ENCODE measurements at regions not wholly inside any gene's neighbourhood (a gene's known extent, or its start where the extent isn't known, plus 50 kb on each side); places are given as distances from the start of the nearest gene placed in this dataset.

DNA sequence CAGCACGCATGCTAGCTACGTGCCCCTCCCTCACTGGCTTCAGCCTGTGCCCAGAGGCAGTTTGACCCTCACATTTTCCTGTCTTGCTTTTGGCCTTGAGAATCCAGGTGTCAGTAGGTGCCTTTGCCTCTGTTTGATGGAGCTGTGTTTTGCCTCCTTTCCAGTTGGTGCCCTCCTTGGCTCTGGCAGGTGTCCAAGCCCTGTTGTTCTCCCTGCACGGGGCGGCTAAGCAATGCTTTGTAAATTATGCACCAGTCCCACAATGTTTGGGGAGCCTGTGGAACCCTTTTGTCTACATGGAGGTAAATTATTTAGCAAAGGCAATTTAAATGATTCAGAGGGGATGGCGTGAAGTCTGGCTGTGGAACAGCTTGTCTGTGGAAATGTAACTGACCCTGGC, 202.9 kb upstream of the BOD1L1 start:
- TF ChIP-seq, protein P1, sequence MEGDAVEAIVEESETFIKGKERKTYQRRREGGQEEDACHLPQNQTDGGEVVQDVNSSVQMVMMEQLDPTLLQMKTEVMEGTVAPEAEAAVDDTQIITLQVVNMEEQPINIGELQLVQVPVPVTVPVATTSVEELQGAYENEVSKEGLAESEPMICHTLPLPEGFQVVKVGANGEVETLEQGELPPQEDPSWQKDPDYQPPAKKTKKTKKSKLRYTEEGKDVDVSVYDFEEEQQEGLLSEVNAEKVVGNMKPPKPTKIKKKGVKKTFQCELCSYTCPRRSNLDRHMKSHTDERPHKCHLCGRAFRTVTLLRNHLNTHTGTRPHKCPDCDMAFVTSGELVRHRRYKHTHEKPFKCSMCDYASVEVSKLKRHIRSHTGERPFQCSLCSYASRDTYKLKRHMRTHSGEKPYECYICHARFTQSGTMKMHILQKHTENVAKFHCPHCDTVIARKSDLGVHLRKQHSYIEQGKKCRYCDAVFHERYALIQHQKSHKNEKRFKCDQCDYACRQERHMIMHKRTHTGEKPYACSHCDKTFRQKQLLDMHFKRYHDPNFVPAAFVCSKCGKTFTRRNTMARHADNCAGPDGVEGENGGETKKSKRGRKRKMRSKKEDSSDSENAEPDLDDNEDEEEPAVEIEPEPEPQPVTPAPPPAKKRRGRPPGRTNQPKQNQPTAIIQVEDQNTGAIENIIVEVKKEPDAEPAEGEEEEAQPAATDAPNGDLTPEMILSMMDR (IDR thresholded peaks at IDR 0.05; ENCODE audit: low read depth, low read length, poor library complexity, severe bottlenecking) = no peak
- no peak for TF ChIP-seq EZH2phosphoT487 (IDR thresholded peaks at IDR 0.05; ENCODE audit: borderline replicate concordance, low read length)

All from DOHH2 (cell line).